ENCODE measurements at regions not wholly inside any gene's neighbourhood (a gene's known extent, or its start where the extent isn't known, plus 50 kb on each side); places are given as distances from the start of the nearest gene placed in this dataset.

DNA sequence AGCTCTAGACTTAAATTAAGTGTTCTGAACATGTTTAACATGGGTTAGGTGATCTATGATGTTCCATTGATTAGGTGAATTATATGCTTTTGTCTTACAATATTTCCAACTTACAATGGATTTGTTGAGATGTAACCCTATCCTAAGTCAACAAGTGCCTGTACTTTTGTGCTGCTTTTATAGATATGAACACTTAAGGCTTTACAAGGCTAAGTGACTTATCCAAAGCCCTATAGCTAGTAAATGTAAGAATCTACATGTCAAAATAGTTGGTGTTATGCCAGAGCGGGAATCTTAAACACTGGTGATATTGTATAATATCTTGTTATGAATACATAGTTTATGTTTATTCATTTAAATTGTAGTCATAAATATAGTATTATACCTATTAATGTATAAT is 1629.1 kb upstream of the IGFBP7 start:
- Histone ChIP-seq H3K4me2 (no peak overlapping the region), H3K27ac (ENCODE audit: low read depth) (no peak overlapping the region), H3K79me2 (replicated peaks; ENCODE audit: insufficient read depth) (no peaks in the 10 kb centered on the region), H3K9me2 (ENCODE audit: insufficient read depth) (no peaks in the 10 kb centered on the region; the same call in 1 of the 2 replicates), H2AFZ (no peak overlapping the region), H3K4me3 (no peak overlapping the region), H3K4me1 (ENCODE audit: insufficient read depth) (no peaks in the 10 kb centered on the region), H3F3A (replicated peaks; ENCODE audit: low read depth) (no peaks in the 10 kb centered on the region), H4K20me1 (replicated peaks; ENCODE audit: insufficient read depth) (no peaks in the 10 kb centered on the region), H3K36me3 (ENCODE audit: insufficient read depth) (no peaks in the 10 kb centered on the region), H3K27me3 (ENCODE audit: insufficient read depth) (no peaks in the 10 kb centered on the region)
- Mint-ChIP-seq H3K36me3 (ENCODE audit: low read depth) (peaks cover 4% of the 10 kb centered on the region; the same call in 1 of the 3 replicates), H3K9me3 (peaks cover 5% of the 10 kb centered on the region), H3K27me3 (ENCODE audit: insufficient read depth, low read depth, poor library complexity) (peaks cover 2% of the 10 kb centered on the region), H3K4me3 (no peak overlapping the region), H3K4me1 (peaks cover 5% of the 10 kb centered on the region; the same call in 2 of the 3 replicates), H3K27ac (no peak overlapping the region)
- DNase-seq (ENCODE audit: low spot score) = no peak
- TF ChIP-seq POLR2AphosphoS5 (IDR thresholded peaks at IDR 0.05; ENCODE audit: low read depth) = no peak
- TF ChIP-seq CREB1 (CRISPR knock-in tag; IDR thresholded peaks at IDR 0.05; ENCODE audit: low read depth) = no peak
- TF ChIP-seq, protein P1, sequence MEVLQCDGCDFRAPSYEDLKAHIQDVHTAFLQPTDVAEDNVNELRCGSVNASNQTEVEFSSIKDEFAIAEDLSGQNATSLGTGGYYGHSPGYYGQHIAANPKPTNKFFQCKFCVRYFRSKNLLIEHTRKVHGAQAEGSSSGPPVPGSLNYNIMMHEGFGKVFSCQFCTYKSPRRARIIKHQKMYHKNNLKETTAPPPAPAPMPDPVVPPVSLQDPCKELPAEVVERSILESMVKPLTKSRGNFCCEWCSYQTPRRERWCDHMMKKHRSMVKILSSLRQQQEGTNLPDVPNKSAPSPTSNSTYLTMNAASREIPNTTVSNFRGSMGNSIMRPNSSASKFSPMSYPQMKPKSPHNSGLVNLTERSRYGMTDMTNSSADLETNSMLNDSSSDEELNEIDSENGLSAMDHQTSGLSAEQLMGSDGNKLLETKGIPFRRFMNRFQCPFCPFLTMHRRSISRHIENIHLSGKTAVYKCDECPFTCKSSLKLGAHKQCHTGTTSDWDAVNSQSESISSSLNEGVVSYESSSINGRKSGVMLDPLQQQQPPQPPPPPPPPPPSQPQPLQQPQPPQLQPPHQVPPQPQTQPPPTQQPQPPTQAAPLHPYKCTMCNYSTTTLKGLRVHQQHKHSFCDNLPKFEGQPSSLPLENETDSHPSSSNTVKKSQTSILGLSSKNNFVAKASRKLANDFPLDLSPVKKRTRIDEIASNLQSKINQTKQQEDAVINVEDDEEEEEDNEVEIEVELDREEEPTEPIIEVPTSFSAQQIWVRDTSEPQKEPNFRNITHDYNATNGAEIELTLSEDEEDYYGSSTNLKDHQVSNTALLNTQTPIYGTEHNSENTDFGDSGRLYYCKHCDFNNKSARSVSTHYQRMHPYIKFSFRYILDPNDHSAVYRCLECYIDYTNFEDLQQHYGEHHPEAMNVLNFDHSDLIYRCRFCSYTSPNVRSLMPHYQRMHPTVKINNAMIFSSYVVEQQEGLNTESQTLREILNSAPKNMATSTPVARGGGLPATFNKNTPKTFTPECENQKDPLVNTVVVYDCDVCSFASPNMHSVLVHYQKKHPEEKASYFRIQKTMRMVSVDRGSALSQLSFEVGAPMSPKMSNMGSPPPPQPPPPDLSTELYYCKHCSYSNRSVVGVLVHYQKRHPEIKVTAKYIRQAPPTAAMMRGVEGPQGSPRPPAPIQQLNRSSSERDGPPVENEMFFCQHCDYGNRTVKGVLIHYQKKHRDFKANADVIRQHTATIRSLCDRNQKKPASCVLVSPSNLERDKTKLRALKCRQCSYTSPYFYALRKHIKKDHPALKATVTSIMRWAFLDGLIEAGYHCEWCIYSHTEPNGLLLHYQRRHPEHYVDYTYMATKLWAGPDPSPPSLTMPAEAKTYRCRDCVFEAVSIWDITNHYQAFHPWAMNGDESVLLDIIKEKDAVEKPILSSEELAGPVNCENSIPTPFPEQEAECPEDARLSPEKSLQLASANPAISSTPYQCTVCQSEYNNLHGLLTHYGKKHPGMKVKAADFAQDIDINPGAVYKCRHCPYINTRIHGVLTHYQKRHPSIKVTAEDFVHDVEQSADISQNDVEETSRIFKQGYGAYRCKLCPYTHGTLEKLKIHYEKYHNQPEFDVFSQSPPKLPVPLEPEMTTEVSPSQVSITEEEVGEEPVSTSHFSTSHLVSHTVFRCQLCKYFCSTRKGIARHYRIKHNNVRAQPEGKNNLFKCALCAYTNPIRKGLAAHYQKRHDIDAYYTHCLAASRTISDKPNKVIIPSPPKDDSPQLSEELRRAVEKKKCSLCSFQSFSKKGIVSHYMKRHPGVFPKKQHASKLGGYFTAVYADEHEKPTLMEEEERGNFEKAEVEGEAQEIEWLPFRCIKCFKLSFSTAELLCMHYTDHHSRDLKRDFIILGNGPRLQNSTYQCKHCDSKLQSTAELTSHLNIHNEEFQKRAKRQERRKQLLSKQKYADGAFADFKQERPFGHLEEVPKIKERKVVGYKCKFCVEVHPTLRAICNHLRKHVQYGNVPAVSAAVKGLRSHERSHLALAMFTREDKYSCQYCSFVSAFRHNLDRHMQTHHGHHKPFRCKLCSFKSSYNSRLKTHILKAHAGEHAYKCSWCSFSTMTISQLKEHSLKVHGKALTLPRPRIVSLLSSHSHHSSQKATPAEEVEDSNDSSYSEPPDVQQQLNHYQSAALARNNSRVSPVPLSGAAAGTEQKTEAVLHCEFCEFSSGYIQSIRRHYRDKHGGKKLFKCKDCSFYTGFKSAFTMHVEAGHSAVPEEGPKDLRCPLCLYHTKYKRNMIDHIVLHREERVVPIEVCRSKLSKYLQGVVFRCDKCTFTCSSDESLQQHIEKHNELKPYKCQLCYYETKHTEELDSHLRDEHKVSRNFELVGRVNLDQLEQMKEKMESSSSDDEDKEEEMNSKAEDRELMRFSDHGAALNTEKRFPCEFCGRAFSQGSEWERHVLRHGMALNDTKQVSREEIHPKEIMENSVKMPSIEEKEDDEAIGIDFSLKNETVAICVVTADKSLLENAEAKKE (CRISPR knock-in tag; IDR thresholded peaks at IDR 0.05) = no peak
- no peak for TF ChIP-seq JUNB (IDR thresholded peaks at IDR 0.05; ENCODE audit: unreplicated experiment)
- TF ChIP-seq, protein P2, sequence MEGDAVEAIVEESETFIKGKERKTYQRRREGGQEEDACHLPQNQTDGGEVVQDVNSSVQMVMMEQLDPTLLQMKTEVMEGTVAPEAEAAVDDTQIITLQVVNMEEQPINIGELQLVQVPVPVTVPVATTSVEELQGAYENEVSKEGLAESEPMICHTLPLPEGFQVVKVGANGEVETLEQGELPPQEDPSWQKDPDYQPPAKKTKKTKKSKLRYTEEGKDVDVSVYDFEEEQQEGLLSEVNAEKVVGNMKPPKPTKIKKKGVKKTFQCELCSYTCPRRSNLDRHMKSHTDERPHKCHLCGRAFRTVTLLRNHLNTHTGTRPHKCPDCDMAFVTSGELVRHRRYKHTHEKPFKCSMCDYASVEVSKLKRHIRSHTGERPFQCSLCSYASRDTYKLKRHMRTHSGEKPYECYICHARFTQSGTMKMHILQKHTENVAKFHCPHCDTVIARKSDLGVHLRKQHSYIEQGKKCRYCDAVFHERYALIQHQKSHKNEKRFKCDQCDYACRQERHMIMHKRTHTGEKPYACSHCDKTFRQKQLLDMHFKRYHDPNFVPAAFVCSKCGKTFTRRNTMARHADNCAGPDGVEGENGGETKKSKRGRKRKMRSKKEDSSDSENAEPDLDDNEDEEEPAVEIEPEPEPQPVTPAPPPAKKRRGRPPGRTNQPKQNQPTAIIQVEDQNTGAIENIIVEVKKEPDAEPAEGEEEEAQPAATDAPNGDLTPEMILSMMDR (conservative IDR thresholded peaks at IDR 0.05; ENCODE audit: low read depth in 2 of 2) = no peak
- TF ChIP-seq, protein P3, sequence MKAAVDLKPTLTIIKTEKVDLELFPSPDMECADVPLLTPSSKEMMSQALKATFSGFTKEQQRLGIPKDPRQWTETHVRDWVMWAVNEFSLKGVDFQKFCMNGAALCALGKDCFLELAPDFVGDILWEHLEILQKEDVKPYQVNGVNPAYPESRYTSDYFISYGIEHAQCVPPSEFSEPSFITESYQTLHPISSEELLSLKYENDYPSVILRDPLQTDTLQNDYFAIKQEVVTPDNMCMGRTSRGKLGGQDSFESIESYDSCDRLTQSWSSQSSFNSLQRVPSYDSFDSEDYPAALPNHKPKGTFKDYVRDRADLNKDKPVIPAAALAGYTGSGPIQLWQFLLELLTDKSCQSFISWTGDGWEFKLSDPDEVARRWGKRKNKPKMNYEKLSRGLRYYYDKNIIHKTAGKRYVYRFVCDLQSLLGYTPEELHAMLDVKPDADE (IDR thresholded peaks at IDR 0.05) = no peak
- no peak for TF ChIP-seq STAT1 (IDR thresholded peaks at IDR 0.05; ENCODE audit: unreplicated experiment)
- no peak for ATAC-seq

All from GM23338 (cell line).